ENCODE measurements at regions not wholly inside any gene's neighbourhood (a gene's known extent, or its start where the extent isn't known, plus 50 kb on each side); places are given as distances from the start of the nearest gene placed in this dataset.
A peak's percentile ranks its signal among the peaks of the same experiment; 100 is the strongest.

DNA sequence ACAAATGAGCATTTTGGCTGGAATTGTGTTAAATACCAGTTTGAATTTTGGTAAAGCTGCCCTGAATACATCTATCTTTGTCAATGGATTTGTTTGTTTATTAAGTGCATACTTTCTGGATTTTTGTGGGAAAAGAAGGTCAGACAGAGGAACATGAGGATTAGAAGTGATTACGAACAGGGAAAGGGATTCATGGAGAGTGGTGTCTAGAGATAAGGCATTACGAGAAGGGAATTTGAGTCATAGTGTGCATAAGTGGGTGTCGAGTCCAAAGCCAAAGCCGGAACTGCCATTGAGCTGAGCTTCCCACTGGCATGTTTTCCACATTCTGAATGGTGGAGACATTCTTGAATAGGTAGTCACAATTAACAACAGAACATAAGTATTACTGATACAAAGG is 68.9 kb upstream of the EFEMP1 start:
- FAIRE-seq: no peak
- no peak overlapping the region for H3K4me3 ChIP-seq (ENCODE audit: low read depth, low read length)
- H3K27me3 ChIP-seq (ENCODE audit: control insufficient read depth, insufficient read depth, low read length): no peaks in the 10 kb centered on the region
- TF ChIP-seq, protein P1, sequence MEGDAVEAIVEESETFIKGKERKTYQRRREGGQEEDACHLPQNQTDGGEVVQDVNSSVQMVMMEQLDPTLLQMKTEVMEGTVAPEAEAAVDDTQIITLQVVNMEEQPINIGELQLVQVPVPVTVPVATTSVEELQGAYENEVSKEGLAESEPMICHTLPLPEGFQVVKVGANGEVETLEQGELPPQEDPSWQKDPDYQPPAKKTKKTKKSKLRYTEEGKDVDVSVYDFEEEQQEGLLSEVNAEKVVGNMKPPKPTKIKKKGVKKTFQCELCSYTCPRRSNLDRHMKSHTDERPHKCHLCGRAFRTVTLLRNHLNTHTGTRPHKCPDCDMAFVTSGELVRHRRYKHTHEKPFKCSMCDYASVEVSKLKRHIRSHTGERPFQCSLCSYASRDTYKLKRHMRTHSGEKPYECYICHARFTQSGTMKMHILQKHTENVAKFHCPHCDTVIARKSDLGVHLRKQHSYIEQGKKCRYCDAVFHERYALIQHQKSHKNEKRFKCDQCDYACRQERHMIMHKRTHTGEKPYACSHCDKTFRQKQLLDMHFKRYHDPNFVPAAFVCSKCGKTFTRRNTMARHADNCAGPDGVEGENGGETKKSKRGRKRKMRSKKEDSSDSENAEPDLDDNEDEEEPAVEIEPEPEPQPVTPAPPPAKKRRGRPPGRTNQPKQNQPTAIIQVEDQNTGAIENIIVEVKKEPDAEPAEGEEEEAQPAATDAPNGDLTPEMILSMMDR (IDR thresholded peaks at IDR 0.05; ENCODE audit: insufficient read depth, low read length, severe bottlenecking): no peak
- no peaks in the 10 kb centered on the region for H3K36me3 ChIP-seq (ENCODE audit: control insufficient read depth, insufficient read depth, low read length)
- peak; percentile 98 for DNase-seq (ENCODE audit: low read depth)

DNA sequence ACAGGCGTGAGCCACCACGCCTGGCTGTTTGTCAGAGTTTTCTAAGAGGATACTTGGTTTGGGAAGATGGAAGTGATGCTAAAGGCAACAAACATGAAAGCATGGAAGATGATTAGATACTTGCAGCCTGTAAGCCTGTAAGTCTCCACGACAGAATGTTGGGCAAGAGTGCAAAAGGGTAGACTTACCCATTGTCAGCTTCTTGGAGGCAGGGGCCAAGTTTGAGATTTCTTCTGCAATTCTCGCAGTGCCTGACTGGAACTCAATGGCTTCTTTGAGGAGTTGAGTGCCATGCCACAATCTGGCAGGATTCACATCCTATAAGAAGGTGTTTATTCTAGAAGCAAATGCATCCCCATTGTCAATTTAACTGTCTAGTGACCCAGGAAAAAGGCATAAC is 70.1 kb upstream of the EFEMP1 start:
- Histone ChIP-seq H3K36me3 (ENCODE audit: control insufficient read depth, insufficient read depth, low read length) (no peaks in the 10 kb centered on the region), H3K27me3 (ENCODE audit: control insufficient read depth, insufficient read depth, low read length) (no peaks in the 10 kb centered on the region), H3K4me3 (ENCODE audit: low read depth, low read length) (no peak overlapping the region)
- no peak for FAIRE-seq
- TF ChIP-seq, protein P1 (IDR thresholded peaks at IDR 0.05; ENCODE audit: insufficient read depth, low read length, severe bottlenecking): no peak
- no peak for DNase-seq (ENCODE audit: low read depth)

DNA sequence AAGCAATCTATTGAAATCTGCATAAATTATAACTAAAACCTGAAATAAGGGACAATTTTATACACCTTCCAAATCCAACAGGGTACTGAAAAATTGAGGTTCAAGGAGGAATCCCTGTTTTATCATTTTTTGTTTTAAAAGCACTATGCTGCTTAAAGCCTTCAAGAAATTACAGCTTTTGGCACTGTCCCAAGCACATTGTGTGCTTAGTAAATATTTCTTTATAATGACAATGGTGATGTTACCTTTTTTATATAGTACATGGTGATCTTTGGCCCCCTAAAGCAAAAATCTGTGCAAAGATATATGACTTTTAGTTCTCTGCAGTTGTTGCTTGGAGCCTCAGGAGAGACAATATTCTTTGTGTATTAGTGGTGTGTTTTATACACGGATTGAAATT is 71.6 kb upstream of the EFEMP1 start:
- no peak for DNase-seq (ENCODE audit: low read depth)
- FAIRE-seq: no peak
- no peaks in the 10 kb centered on the region for H3K27me3 ChIP-seq (ENCODE audit: control insufficient read depth, insufficient read depth, low read length)
- TF ChIP-seq, protein P1 (IDR thresholded peaks at IDR 0.05; ENCODE audit: insufficient read depth, low read length, severe bottlenecking): no peak
- no peaks in the 10 kb centered on the region for H3K36me3 ChIP-seq (ENCODE audit: control insufficient read depth, insufficient read depth, low read length)
- H3K4me3 ChIP-seq (ENCODE audit: low read depth, low read length): no peak overlapping the region

DNA sequence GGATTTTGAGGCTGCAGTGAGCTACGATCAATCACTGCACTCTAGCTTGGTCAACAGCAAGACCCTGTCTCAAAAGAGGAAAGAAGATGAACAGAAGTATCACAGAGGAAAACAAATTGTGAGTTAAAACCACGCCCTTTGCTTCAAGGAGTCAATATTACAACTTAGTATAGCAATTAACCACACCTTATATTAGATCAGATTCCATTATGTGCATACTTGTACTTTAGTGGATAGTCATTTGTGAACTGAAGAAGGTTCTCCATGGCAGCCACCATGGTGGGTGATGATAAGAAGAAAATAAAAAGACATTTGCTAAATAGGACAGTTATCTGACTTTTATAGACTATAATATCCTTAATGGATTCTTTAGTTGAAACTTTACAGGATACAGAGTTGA is 72.3 kb upstream of the EFEMP1 start:
- Histone ChIP-seq H3K36me3 (ENCODE audit: control insufficient read depth, insufficient read depth, low read length) (no peaks in the 10 kb centered on the region), H3K4me3 (ENCODE audit: low read depth, low read length) (no peak overlapping the region), H3K27me3 (ENCODE audit: control insufficient read depth, insufficient read depth, low read length) (no peaks in the 10 kb centered on the region)
- FAIRE-seq: no peak
- TF ChIP-seq, protein P1 (IDR thresholded peaks at IDR 0.05; ENCODE audit: insufficient read depth, low read length, severe bottlenecking): no peak
- DNase-seq (ENCODE audit: low read depth): no peak

DNA sequence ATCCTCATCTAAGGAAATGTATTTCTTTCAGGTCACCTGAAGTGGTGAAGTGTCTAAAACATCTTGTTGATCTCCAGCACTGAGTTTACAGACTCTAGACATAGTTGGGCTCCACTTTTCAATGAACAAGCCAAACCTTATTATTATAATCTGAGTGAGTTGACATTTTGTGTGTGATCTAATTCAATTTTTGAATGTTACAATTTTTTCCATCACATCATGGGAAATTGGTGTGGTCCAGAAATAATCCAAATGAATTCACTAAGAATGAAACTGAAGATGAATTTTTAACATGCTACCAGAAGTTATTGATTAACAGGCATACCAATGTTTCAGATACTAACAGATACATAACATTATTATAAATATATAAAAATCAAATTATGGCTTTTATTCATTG is 75.6 kb upstream of the EFEMP1 start:
- no peak for DNase-seq (ENCODE audit: low read depth)
- FAIRE-seq: no peak
- Histone ChIP-seq H3K4me3 (ENCODE audit: low read depth, low read length) (no peak overlapping the region), H3K36me3 (ENCODE audit: control insufficient read depth, insufficient read depth, low read length) (no peaks in the 10 kb centered on the region), H3K27me3 (ENCODE audit: control insufficient read depth, insufficient read depth, low read length) (no peaks in the 10 kb centered on the region)
- TF ChIP-seq, protein P1 (IDR thresholded peaks at IDR 0.05; ENCODE audit: insufficient read depth, low read length, severe bottlenecking): no peak

DNA sequence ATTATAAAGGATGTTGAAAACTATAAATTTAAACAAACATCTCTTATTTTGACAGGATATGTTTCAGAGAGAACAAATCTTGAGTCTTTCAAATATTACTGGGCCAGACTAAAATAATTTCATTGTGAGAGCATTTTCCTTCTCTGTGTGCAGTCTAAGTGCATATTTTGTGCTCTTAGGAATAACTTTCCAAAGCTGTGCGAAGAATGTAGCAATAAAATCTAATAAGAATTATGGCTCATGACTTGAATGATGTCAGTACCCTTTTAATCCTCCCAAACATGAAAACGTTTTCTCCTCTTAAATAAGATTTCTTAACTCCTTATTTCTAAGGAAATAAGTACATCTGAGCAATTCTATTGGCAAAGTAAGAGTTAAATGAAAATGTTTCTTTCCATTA is 76.2 kb upstream of the EFEMP1 start:
- TF ChIP-seq, protein P1 (IDR thresholded peaks at IDR 0.05; ENCODE audit: insufficient read depth, low read length, severe bottlenecking): no peak
- H3K4me3 ChIP-seq (ENCODE audit: low read depth, low read length): no peak overlapping the region
- FAIRE-seq (no peak), DNase-seq (ENCODE audit: low read depth) (no peak)
- H3K27me3 ChIP-seq (ENCODE audit: control insufficient read depth, insufficient read depth, low read length): no peaks in the 10 kb centered on the region
- no peaks in the 10 kb centered on the region for H3K36me3 ChIP-seq (ENCODE audit: control insufficient read depth, insufficient read depth, low read length)
